CD4-positive, alpha-beta T cell treated with Interleukin-15 for 1 hour (primary cell): ENCODE measurements at regions not wholly inside any gene's neighbourhood (a gene's known extent, or its start where the extent isn't known, plus 50 kb on each side); places are given as distances from the start of the nearest gene placed in this dataset.
"Not testable (repeated sequence)": the region's sequence is repeated elsewhere in the genome, so short reads cannot be mapped to it uniquely, and the experiment has no call there.

ENCODE experiments used
- DNase-seq: peaks from one replicate; pipeline ENCODE4 v3.0.0-alpha.2; 2020

- DNase-seq: no peak
Measured at GRCh38 chr6:144480473-144480872, 195.3 kb downstream of the UTRN start.

DNA sequence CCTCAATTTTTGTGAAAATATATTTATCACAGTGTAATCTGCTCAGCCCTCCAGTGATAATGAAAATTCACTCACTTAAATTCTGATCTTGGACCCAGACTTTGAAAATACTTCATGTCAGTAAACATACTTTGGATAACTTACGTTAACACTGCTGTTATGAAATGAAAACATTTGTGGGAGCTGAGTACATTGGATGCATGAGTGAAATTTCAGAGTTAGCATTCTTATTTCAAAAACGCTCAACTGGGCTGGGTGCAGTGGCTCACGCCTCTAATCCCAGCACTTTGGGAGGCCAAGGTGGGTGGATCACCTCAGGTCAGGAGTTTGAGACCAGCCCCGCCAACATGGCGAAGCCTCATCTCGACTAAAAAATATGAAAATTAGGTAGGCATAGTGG lies 196.4 kb downstream of the UTRN start:
- DNase-seq: no peak

DNA sequence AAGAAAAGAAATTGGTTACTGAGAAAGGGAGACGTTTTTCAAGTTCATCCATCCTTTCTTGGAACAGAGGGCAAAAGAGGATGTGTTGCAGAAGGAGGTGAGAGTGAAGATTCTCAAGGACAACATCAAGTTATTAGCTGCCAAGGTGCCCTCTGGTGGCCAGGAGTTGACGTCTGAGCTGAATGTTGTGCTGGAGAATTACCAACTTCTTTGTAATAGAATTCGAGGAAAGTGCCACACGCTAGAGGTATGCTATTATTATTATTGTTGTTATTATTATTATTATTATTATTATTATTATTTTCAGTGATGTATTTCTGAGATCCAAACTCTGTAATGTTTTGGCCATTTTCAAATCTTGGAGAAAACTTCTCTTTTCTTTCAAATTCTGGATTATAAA lies 197.0 kb downstream of the UTRN start:
- DNase-seq: peak; percentile 66

DNA sequence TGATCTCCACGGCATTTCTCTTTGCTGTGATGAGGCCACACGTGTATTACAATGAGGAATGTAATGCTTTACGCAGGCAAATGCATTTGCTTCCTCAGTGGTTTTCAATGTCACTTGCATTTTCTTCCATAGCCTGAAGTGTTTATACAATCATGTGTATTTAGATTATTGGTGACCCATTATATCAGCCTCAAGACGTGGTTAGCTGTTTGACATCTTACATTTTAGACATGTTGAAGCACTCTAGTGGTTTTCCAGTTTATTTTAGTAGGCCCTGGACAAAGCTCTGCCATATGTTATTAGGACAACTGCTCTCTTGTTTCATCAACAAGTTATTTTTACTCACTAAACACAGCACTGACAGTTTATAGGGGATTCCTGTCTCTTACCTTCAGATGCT lies 200.4 kb downstream of the UTRN start:
- no peak for DNase-seq

DNA sequence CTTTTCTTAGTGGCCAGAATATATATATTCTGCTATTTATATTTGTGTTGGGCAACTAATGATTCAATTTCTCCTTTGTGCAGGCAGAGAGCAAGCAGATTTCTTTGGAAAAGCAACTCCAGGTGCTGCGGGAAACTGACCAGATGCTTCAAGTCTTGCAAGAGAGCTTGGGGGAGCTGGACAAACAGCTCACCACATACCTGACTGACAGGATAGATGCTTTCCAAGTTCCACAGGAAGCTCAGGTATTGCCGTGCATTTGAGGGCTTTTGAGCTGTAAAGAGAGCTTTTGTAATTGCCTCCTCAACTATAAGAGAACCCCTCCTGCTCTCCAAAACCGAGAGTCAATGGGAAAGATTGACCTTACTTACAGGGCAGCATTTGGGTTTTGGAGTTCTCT lies 203.5 kb downstream of the UTRN start:
- DNase-seq: no peak

GRCh38 chr6:144493035-144493910 lies 208.1 kb downstream of the UTRN start:
- no peak for DNase-seq

- not testable (repeated sequence) for DNase-seq
Measured at GRCh38 chr6:144495076-144495475, 209.9 kb downstream of the UTRN start.

GRCh38 chr6:144497650-144498049 lies 212.5 kb downstream of the UTRN start:
- DNase-seq: no peak

DNA sequence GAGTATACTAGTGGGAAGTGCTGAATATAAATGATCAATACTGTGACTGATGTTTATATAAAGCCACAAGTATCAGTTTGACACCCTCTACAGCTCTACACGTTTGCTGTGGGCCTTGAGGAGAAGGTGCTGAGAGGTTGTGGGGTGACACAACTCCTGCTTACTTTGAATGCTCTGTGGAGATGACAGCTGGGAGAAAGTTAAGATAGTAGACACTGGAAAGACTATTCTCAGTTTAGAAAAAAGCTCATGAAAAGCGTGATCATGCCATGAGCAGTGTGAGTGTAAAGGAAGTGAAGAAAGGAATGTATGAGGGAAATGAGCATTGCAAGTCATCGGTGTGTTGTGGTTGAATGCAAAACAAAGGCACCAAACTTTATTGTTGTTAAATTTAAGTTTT lies 215.8 kb downstream of the UTRN start:
- DNase-seq: no peak

GRCh38 chr6:144505214-144505613 lies 220.1 kb downstream of the UTRN start:
- DNase-seq: not testable (repeated sequence)

GRCh38 chr6:144506051-144506450 lies 220.9 kb downstream of the UTRN start:
- DNase-seq: not testable (repeated sequence)

DNA sequence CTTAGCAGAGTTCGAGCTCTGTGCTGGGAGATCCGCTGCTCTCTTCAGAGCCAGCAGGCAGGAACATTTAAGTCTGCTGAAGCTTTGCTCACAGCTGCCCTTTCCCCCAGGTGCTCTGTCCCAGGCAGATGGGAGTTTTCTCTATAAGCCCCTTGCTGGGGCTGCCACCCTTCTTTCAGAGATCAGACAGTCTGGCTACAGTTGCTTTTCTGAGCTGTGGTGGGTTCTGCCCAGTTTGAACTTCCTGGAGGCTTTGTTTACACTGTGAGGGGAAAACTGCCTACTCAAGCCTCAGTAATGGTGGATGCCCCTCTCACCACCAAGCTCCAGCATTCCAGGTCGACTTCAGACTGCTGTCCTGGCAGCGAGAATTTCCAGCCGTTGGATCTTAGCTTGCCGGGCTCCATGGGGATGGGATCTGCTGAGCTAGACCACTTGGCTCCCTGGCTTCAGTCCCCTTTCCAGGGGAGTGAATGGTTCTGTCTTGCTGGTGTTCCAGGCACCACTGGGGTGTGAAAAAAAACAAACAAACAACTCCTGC lies 222.7 kb downstream of the UTRN start:
- not testable (repeated sequence) for DNase-seq

- no peak for DNase-seq
Measured at GRCh38 chr6:144510859-144511258, 225.7 kb downstream of the UTRN start.

DNA sequence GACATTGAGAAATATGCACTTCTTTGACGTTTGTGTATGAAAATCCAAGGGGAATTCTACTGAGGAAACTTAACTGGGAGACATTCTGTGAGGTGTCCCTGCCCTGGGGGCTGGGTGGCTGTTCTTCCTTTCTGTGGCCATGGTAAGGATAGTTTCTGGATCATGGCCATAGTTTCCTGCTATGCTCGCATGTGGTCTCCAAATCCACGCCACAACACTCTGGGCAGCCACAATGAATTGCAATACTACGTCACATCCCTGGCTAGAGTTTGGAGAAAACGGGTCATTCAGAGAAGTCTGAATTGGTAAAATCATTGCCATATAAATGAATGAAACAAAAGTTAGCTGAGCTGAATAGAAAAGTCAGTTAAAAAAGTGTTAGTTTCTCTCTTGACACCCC lies 230.6 kb downstream of the UTRN start:
- DNase-seq: no peak

DNA sequence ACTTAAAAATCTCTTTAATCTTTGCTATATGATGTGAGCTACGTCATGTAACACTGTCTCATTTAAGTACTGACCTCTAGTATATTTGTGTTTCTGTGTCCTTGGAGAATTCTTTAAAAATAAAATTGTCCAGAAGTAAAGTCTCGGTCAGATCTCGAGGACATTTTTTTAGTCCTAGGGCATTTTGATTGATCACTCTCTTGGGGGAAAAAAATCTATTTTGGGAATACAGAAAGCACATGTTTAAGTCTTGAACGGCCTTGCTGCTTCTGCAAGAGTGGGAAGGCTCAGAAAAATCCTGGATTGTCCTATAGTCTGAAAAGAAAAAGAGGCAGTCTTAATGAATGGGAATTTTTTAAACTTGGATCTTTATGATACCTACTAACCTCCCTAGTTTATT lies 234.3 kb downstream of the UTRN start:
- DNase-seq: no peak

DNA sequence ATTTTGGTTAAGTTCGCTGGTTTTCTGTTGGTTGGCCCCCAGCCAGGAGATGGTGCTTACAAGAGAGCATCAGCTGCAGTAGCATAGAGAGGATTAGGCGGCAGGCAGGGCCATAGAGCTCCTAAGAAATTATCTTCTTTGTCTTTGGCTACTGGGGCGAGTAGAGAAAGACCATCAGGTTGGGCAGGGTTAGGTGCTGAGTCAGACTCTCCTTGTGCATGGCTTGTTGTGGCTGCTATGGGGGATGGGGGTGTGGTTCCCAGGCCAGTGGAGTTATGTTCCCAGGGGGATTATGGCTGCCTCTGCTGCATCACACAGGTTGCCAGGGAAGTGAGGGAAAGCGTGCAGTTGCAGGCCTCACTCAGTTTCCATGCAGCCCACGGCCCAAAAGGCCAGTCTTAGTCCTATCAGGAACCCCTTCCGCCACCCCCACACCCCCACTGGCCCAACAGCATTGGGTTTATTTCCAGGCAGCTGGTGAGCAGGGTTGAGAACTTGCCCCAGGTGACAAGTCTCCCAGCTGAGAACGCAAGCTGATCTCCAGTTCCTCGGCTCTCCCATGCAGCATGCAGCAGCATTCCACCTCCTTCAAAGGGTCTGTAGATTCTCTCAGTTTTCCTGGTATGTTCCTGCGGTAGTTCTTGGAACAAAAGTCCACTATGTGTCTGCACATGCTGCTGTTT lies 243.7 kb downstream of the UTRN start:
- no peak for DNase-seq

- no peak for DNase-seq
Measured at GRCh38 chr6:144530118-144530517, 245.0 kb downstream of the UTRN start.

DNA sequence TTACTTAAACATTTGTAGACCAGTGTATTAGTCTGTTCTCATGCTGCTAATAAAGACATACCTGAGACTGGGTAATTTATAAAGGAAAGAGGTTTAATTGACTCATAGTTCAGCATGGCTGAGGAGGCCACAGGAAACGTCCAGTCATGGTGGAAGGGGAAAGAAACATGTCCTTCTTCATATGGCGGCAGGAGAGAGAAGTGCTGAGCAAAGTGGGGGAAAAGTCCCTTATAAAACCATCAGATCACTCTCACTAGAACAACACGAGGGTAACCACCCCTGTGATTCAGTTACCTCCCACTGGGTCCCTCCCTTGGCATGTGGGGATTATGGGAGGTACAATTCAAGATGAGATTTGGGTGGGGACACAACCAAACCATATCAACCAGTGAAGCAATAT lies 247.1 kb downstream of the UTRN start:
- DNase-seq: not testable (repeated sequence)

DNA sequence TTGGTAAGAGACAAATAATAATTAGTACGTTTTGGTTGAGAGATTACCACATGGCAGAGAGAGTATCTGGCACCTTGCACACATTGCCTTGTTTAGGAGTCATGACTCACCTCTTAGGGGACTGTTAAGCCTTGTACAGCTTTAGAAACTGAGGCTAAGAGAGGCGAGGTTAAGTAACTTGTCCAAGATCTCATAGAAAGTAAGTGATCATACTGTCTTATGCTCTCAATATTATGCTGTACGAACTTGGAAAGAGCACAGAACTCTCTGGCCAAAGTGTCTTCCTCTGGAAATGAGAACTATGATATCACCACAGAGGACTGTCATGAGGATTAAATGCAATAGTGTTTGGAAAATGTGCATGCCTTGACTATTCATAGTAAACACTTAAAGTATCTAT lies 249.0 kb downstream of the UTRN start:
- no peak for DNase-seq

- DNase-seq: no peak
Measured at GRCh38 chr6:144535630-144536029, 250.5 kb downstream of the UTRN start.

DNA sequence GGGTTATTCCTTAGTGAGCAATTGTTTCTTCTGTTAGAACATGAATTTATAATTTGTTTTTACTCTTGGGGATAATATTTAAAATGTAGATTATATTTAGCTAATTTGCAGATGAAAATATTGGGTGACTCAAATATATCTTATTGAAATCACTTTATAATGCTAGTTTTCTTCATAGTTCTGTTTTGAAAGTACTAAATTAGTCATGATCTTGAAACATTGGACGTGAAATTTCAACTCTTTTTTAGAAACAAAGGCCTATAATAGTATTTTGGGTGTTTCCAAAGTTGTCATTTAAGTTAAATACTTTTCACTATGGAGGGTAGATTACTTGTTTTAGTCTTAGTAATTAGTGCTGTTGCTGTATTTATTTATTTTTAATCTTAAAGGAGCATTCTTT lies 250.9 kb downstream of the UTRN start:
- no peak for DNase-seq

- no peak for DNase-seq
Measured at GRCh38 chr6:144543006-144543871, 258.1 kb downstream of the UTRN start.

DNA sequence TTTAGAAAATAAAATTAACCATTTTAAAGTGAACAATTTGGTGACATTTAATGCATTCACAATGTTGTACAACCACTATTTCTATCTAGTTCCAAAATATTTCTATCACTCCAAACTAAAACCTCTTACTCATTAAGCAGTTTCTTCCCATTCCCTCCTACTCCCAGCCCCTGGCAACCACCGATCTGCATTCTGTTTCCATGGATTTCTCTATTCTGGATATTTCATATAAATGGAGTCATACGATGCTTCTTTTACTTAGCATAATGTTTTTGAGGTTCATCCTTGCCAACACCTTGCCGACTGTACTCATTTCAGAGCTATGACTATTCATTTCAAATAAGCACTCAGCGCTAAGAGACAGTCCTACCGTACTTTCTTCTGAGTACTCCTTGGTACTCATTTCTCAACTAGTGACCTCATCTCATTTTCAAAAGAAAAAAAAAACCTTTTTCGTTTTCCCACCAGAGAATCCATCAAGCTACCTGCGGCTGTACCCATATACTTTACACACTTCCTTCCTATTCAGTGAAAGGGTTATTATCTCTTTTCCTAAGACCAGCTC lies 259.2 kb downstream of the UTRN start:
- DNase-seq: no peak
